GM11168 (cell line): ENCODE measurements at regions not wholly inside any gene's neighbourhood (a gene's known extent, or its start where the extent isn't known, plus 50 kb on each side); places are given as distances from the start of the nearest gene placed in this dataset.

Experiments used
- in situ Hi-C: fragments of 300-500 bp; cut with MboI; formaldehyde crosslinking; loops from one replicate; pipeline ENCODE4 v1.12.0; 2022; ENCODE audit warnings: low sequenced_read_pairs; ENCODE audit not compliant: unreplicated experiment

- in situ Hi-C loops: no loop called here
These were observed 1694.4 kb downstream of the EFNB2 start for GRCh38 chr13:104841110-104841509.

- in situ Hi-C loops: no loop called here
These were observed 1697.7 kb downstream of the EFNB2 start for GRCh38 chr13:104837756-104838155.

GRCh38 chr13:104833221-104833620 is 1702.2 kb downstream of the EFNB2 start:
- in situ Hi-C loops: no loop called here

- in situ Hi-C loops: no loop called here
These were observed 1703.2 kb downstream of the EFNB2 start for GRCh38 chr13:104832231-104832630.

GRCh38 chr13:104831831-104832230 is 1703.6 kb downstream of the EFNB2 start:
- in situ Hi-C loops: no loop called here

- in situ Hi-C loops: no loop called here
These were observed 1711.8 kb downstream of the EFNB2 start for GRCh38 chr13:104823709-104824108.

GRCh38 chr13:104823071-104823470 is 1712.4 kb downstream of the EFNB2 start:
- in situ Hi-C loops: no loop called here

- in situ Hi-C loops: no loop called here
These were observed 1718.2 kb downstream of the EFNB2 start for GRCh38 chr13:104817271-104817670.

GRCh38 chr13:104816726-104817125 is 1718.7 kb downstream of the EFNB2 start:
- in situ Hi-C loops: no loop called here

GRCh38 chr13:104810242-104810641 is 1725.2 kb downstream of the EFNB2 start:
- in situ Hi-C loops: no loop called here

- in situ Hi-C loops: no loop called here
These were observed 1726.0 kb downstream of the EFNB2 start for GRCh38 chr13:104809483-104809882.

- in situ Hi-C loops: no loop called here
These were observed 1730.1 kb downstream of the EFNB2 start for GRCh38 chr13:104805346-104805745.

GRCh38 chr13:104799152-104799551 is 1732.9 kb upstream of the SLC10A2 start:
- in situ Hi-C loops: no loop called here

- in situ Hi-C loops: no loop called here
These were observed 1732.3 kb upstream of the SLC10A2 start for GRCh38 chr13:104798486-104798885.

- in situ Hi-C loops: no loop called here
These were observed 1730.4 kb upstream of the SLC10A2 start for GRCh38 chr13:104796581-104796980.

- in situ Hi-C loops: no loop called here
These were observed 1719.7 kb upstream of the SLC10A2 start for GRCh38 chr13:104785952-104786351.

GRCh38 chr13:104784891-104785290 is 1718.7 kb upstream of the SLC10A2 start:
- in situ Hi-C loops: no loop called here

GRCh38 chr13:104782741-104783140 is 1716.5 kb upstream of the SLC10A2 start:
- in situ Hi-C loops: no loop called here

- in situ Hi-C loops: no loop called here
These were observed 1713.2 kb upstream of the SLC10A2 start for GRCh38 chr13:104779311-104779993.

- in situ Hi-C loops: loop anchor here (25.0 kb wide), 1 partner anchor 439 kb away; no protein-coding TSS in a partner anchor
These were observed 1707.6 kb upstream of the SLC10A2 start for GRCh38 chr13:104773775-104774174.

GRCh38 chr13:104769545-104769944 is 1703.3 kb upstream of the SLC10A2 start:
- in situ Hi-C loops: loop anchor here (25.0 kb wide), 1 partner anchor 443 kb away; no protein-coding TSS in a partner anchor

GRCh38 chr13:104766319-104766718 is 1700.1 kb upstream of the SLC10A2 start:
- in situ Hi-C loops: loop anchor here (25.0 kb wide), 1 partner anchor 446 kb away; no protein-coding TSS in a partner anchor
